Left renal pelvis (tissue), 4 donors: ENCODE measurements at regions not wholly inside any gene's neighbourhood (a gene's known extent, or its start where the extent isn't known, plus 50 kb on each side); places are given as distances from the start of the nearest gene placed in this dataset.

Source experiments
- DNase-seq, 4 donors: peaks; one replicate each; pipeline ENCODE4 v3.0.0-alpha.2; 2013; ENCODE audit warnings: low read depth in 4 of 4, low spot score in 3 of 4

GRCh38 chr5:110104726-110105669, 415.3 kb downstream of the MAN2A1 start:
- DNase-seq: no peak

- DNase-seq: no peak
Measured at GRCh38 chr5:110105692-110106091, 416.0 kb downstream of the MAN2A1 start.

- DNase-seq: no peak
Measured at GRCh38 chr5:110106750-110107149, 417.0 kb downstream of the MAN2A1 start.

- DNase-seq: no peak
Measured at GRCh38 chr5:110108520-110108919, 418.8 kb downstream of the MAN2A1 start.

GRCh38 chr5:110109667-110110066, 419.9 kb downstream of the MAN2A1 start:
- DNase-seq: no peak

GRCh38 chr5:110112348-110112747, 422.6 kb downstream of the MAN2A1 start:
- no peak for DNase-seq

- no peak for DNase-seq
Measured at GRCh38 chr5:110115503-110115902, 425.8 kb downstream of the MAN2A1 start.

- no peak for DNase-seq
Measured at GRCh38 chr5:110116539-110116938, 426.8 kb downstream of the MAN2A1 start.

GRCh38 chr5:110134963-110135935, 445.5 kb downstream of the MAN2A1 start:
- no peak for DNase-seq

GRCh38 chr5:110150199-110150598, 460.5 kb downstream of the MAN2A1 start:
- no peak for DNase-seq

GRCh38 chr5:110159202-110159601, 469.5 kb downstream of the MAN2A1 start:
- DNase-seq: no peak

GRCh38 chr5:110161162-110161561, 471.4 kb downstream of the MAN2A1 start:
- no peak for DNase-seq

- DNase-seq: no peak
Measured at GRCh38 chr5:110165366-110165765, 475.6 kb downstream of the MAN2A1 start.

- DNase-seq: no peak
Measured at GRCh38 chr5:110167384-110167783, 477.7 kb downstream of the MAN2A1 start.

GRCh38 chr5:110169461-110169860, 479.7 kb downstream of the MAN2A1 start:
- DNase-seq: no peak

- no peak for DNase-seq
Measured at GRCh38 chr5:110177729-110178128, 488.0 kb downstream of the MAN2A1 start.

- no peak for DNase-seq
Measured at GRCh38 chr5:110179321-110179720, 489.6 kb downstream of the MAN2A1 start.

GRCh38 chr5:110194191-110194590, 504.5 kb downstream of the MAN2A1 start:
- no peak for DNase-seq

- DNase-seq: no peak
Measured at GRCh38 chr5:110195288-110195687, 505.6 kb downstream of the MAN2A1 start.

GRCh38 chr5:110201791-110202190, 512.1 kb downstream of the MAN2A1 start:
- no peak for DNase-seq

GRCh38 chr5:110203661-110204060, 513.9 kb downstream of the MAN2A1 start:
- no peak for DNase-seq
